SHP77 (cell line): ENCODE measurements at regions not wholly inside any gene's neighbourhood (a gene's known extent, or its start where the extent isn't known, plus 50 kb on each side); places are given as distances from the start of the nearest gene placed in this dataset.

ENCODE experiments used
- DNase-seq, 2 experiments: peaks; one replicate each; lab custom pipeline; 2025; lab: John Stamatoyannopoulos, UW

GRCh38 chr1:209328196-209328595, 255.3 kb upstream of the CAMK1G start:
- DNase-seq = no peak

- DNase-seq = peak in 1 of 2 experiments; percentile 9
Measured at GRCh38 chr1:209335178-209335577, 248.3 kb upstream of the CAMK1G start.

- no peak for DNase-seq
Measured at GRCh38 chr1:209341146-209341545, 242.4 kb upstream of the CAMK1G start.

- DNase-seq = no peak
Measured at GRCh38 chr1:209341673-209342420, 241.7 kb upstream of the CAMK1G start.

- DNase-seq = no peak
Measured at GRCh38 chr1:209342441-209343175, 240.9 kb upstream of the CAMK1G start.

- DNase-seq = no peak
Measured at GRCh38 chr1:209343511-209343910, 240.0 kb upstream of the CAMK1G start.

GRCh38 chr1:209344156-209344555, 239.4 kb upstream of the CAMK1G start:
- DNase-seq = no peak

GRCh38 chr1:209349363-209350308, 233.9 kb upstream of the CAMK1G start:
- no peak for DNase-seq

GRCh38 chr1:209353053-209353452, 230.5 kb upstream of the CAMK1G start:
- DNase-seq = no peak

GRCh38 chr1:209354111-209354839, 229.2 kb upstream of the CAMK1G start:
- peak; percentile 69 to 82 for DNase-seq

- no peak for DNase-seq
Measured at GRCh38 chr1:209354840-209355165, 228.7 kb upstream of the CAMK1G start.

- no peak for DNase-seq
Measured at GRCh38 chr1:209355415-209355814, 228.1 kb upstream of the CAMK1G start.

- DNase-seq = no peak
Measured at GRCh38 chr1:209356976-209357377, 226.5 kb upstream of the CAMK1G start.

- DNase-seq = no peak
Measured at GRCh38 chr1:209363112-209363511, 220.4 kb upstream of the CAMK1G start.

- DNase-seq = no peak
Measured at GRCh38 chr1:209364716-209365115, 218.8 kb upstream of the CAMK1G start.

GRCh38 chr1:209367061-209367772, 216.3 kb upstream of the CAMK1G start:
- no peak for DNase-seq

- DNase-seq = no peak
Measured at GRCh38 chr1:209368864-209369598, 214.5 kb upstream of the CAMK1G start.

GRCh38 chr1:209370241-209370995, 213.1 kb upstream of the CAMK1G start:
- DNase-seq = no peak

- no peak for DNase-seq
Measured at GRCh38 chr1:209375097-209375496, 208.4 kb upstream of the CAMK1G start.
